Activated naive CD8-positive, alpha-beta T cell treated with anti-CD3 and anti-CD28 coated beads for 36 hours (primary cell): ENCODE measurements at regions not wholly inside any gene's neighbourhood (a gene's known extent, or its start where the extent isn't known, plus 50 kb on each side); places are given as distances from the start of the nearest gene placed in this dataset.
"Not testable (repeated sequence)": the region's sequence is repeated elsewhere in the genome, so short reads cannot be mapped to it uniquely, and the experiment has no call there.

Experiments used
- DNase-seq: peaks from one replicate; pipeline ENCODE4 v3.0.0; 2021
- H3K27ac Mint-ChIP-seq: one replicate; pipeline ENCODE4 v1.8.0; 2022; ENCODE audit warnings: mild to moderate bottlenecking, moderate library complexity, mixed read lengths
- H3K27me3 Mint-ChIP-seq: one replicate; pipeline ENCODE4 v1.8.0; 2022; ENCODE audit warnings: mild to moderate bottlenecking, mixed read lengths
- H3K36me3 Mint-ChIP-seq: one replicate; pipeline ENCODE4 v1.8.0; 2021; ENCODE audit warnings: mild to moderate bottlenecking, mixed read lengths
- H3K4me1 Mint-ChIP-seq: one replicate; pipeline ENCODE4 v1.8.0; 2021; ENCODE audit warnings: mixed read lengths
- H3K4me3 Mint-ChIP-seq: one replicate; pipeline ENCODE4 v1.8.0; 2022; ENCODE audit warnings: mild to moderate bottlenecking, moderate library complexity, mixed read lengths
- H3K9me3 Mint-ChIP-seq: one replicate; pipeline ENCODE4 v1.8.0; 2022; ENCODE audit warnings: mixed read lengths

DNA sequence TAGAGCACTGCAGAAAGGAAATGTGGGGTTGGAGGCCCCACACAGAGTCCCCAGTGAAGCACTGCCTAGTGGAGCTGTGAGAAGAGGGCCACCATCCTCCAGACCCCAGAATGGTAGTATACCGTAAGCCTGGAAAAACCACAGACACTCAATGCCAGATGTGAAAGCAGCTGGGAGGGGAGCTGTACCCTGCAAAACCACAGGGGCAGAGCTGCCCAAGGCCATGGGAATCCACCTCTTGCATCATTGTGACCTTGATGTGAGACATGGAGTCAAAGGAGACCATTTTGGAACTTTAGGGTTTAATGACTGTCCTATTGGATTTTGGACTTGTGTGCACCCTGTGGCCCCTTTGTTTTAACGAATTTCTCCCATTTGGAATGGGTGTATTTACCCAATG, 75.3 kb upstream of the SERPINE2 start:
- H3K27ac Mint-ChIP-seq, result no peak overlapping the region
- H3K9me3 Mint-ChIP-seq, result peaks cover 20% of the 10 kb centered on the region
- H3K4me3 Mint-ChIP-seq, result no peak overlapping the region
- peaks cover 21% of the 10 kb centered on the region for H3K27me3 Mint-ChIP-seq
- DNase-seq, result no peak
- H3K4me1 Mint-ChIP-seq, result no peaks in the 10 kb centered on the region
- H3K36me3 Mint-ChIP-seq, result no peaks in the 10 kb centered on the region

DNA sequence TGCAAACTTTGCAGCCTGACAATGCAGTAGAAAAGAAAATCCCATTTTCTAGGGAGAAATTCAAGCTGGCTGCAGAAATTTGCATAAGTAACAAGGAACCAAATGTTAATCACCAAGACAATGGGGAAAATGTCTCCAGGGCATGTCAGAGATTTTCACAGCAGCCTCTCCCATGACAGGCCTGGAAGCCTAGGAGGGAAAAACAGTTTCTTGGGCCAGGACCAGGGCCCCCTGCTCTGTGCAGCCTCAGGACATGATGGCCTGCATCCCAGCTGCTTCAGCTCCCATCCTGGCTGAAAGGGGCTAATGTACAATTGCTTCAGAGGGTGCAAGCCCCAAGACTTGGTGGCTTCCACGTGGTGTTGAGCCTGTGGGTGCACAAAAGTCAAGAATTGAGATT, 74.8 kb upstream of the SERPINE2 start:
- DNase-seq, result not testable (repeated sequence)

GRCh38 chr2:224111576-224111975, 72.5 kb upstream of the SERPINE2 start:
- Mint-ChIP-seq H3K27ac (no peak overlapping the region), H3K4me1 (no peaks in the 10 kb centered on the region), H3K27me3 (peaks cover 11% of the 10 kb centered on the region), H3K36me3 (no peaks in the 10 kb centered on the region), H3K9me3 (peaks cover 7% of the 10 kb centered on the region), H3K4me3 (no peak overlapping the region)
- DNase-seq, result no peak

More for the DNA sequence above, 74.8 kb upstream of the SERPINE2 start:
- H3K9me3 Mint-ChIP-seq, result peaks cover 19% of the 10 kb centered on the region
- not testable (repeated sequence) for H3K4me1 Mint-ChIP-seq, H3K4me3 Mint-ChIP-seq, H3K36me3 Mint-ChIP-seq, H3K27ac Mint-ChIP-seq
- H3K27me3 Mint-ChIP-seq, result peaks cover 21% of the 10 kb centered on the region

- Mint-ChIP-seq H3K9me3 (peaks cover 7% of the 10 kb centered on the region), H3K27ac (no peak overlapping the region), H3K36me3 (no peaks in the 10 kb centered on the region), H3K4me3 (no peak overlapping the region), H3K27me3 (peaks cover 7% of the 10 kb centered on the region), H3K4me1 (no peaks in the 10 kb centered on the region)
- no peak for DNase-seq
Measured at GRCh38 chr2:224110811-224111210, 71.7 kb upstream of the SERPINE2 start.

DNA sequence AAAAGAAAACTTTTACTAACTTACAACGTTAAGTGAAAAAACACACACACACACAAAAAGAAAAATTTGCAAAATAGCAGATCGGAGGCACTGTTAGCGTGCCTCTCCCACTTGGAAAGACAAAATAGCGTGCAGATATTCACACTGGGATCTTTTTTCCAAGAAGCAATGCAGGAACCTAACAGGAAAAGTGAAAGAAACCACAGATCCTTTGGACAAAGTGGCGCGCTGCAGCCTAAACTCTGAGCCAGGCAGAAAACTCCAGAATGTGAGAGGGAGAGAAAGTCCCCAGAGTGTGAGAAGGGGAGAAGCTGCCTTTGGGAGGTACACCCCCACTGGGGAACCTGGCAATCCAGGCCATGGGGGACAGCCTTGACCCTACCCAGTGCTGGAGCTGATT, 70.7 kb upstream of the SERPINE2 start:
- peaks cover 5% of the 10 kb centered on the region for H3K9me3 Mint-ChIP-seq
- no peaks in the 10 kb centered on the region for H3K36me3 Mint-ChIP-seq
- peaks cover 7% of the 10 kb centered on the region for H3K27me3 Mint-ChIP-seq
- H3K4me1 Mint-ChIP-seq, result no peaks in the 10 kb centered on the region
- no peak for DNase-seq
- no peak overlapping the region for H3K27ac Mint-ChIP-seq
- H3K4me3 Mint-ChIP-seq, result no peak overlapping the region

DNA sequence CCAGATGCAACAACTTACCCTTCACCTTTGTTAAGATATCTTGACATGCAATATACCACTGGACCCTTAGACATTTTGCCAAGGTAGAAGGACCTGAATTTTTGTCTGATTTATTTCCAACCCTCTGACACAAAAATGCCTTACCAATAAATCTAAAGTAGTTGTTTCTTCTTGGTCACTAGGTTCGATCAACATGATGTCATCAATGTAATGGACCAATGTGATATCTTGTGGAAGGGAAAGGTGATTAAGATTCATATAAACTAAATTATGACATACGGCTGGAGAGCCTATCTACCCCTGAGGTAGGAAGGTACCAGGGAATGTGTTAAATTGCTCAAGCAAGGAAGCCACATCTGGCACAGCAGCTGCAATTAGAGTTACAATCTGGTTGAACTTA, 67.7 kb upstream of the SERPINE2 start:
- H3K27me3 Mint-ChIP-seq, result peaks cover 11% of the 10 kb centered on the region
- H3K9me3 Mint-ChIP-seq, result no peaks in the 10 kb centered on the region
- H3K4me3 Mint-ChIP-seq, result no peak overlapping the region
- no peaks in the 10 kb centered on the region for H3K4me1 Mint-ChIP-seq
- H3K27ac Mint-ChIP-seq, result no peak overlapping the region
- H3K36me3 Mint-ChIP-seq, result no peaks in the 10 kb centered on the region
- DNase-seq, result no peak

- Mint-ChIP-seq H3K27me3 (peaks cover 22% of the 10 kb centered on the region), H3K4me1 (no peaks in the 10 kb centered on the region), H3K27ac (no peak overlapping the region), H3K4me3 (no peak overlapping the region), H3K9me3 (no peaks in the 10 kb centered on the region), H3K36me3 (no peaks in the 10 kb centered on the region)
- no peak for DNase-seq
Measured at GRCh38 chr2:224104668-224105386, 65.7 kb upstream of the SERPINE2 start.

DNA sequence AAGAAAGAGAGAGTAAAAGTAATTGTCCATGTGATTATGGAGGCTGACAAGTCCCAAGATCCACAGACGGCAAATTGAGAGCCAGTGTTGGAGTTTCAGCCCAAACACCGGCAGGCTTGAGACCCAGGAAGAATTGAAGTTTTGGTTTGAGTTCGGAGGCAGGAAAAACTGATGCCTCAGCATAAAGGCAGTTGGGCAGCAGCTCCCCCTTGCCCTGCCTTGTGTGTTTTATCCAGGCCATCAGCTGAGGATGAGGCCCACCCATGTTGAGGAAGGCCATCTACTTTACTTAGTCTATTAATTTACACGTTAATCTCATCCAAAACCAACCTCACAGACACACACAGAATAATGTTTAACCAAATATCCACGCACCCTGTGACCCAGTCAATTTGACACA, 64.6 kb upstream of the SERPINE2 start:
- Mint-ChIP-seq H3K4me1 (no peaks in the 10 kb centered on the region), H3K36me3 (no peaks in the 10 kb centered on the region), H3K4me3 (no peak overlapping the region), H3K27ac (no peak overlapping the region), H3K27me3 (peaks cover 22% of the 10 kb centered on the region), H3K9me3 (no peaks in the 10 kb centered on the region)
- DNase-seq, result no peak

- Mint-ChIP-seq H3K27me3 (peaks cover 15% of the 10 kb centered on the region), H3K4me3 (no peak overlapping the region)
- DNase-seq, result no peak
Measured at GRCh38 chr2:224102991-224103390, 63.9 kb upstream of the SERPINE2 start.

DNA sequence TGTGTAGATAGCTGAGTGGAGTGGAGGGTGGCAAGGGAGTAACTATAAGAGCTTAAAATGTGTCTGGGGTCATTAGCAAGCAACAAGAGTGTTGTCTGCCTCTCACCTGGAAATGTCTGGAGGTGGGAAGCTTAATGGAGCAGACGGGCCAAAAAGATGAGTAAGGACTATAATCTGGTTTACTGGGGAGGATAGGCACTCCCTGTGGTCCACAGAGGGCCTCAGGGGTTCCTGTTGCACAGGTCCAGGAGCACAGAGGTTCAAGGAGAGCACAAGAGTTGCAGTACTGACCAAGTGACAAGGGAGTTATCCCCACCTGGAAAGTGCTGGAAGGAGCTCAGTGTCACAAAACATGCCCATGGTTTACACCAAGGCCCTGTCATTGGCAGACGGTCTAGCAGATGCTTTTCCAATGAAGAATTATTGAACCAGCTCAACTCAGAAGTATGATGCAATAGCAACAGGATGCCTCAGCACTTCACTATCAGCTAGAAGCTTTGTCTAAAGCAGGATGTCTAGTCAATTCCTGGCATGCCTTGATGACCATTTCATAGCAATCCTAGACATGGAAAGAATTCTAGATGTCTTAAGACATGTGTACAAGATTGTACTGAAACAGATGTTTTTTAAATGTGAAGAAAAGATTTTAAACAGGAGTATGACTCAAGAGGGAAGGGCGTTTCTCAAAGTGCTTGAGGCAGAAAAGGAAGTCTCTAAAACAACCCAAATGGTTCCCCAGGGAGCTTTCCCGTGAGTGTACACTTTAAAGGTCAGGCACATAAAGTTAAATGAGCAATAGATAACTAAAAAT, 62.9 kb upstream of the SERPINE2 start:
- Mint-ChIP-seq H3K9me3 (no peaks in the 10 kb centered on the region), H3K27ac (no peak overlapping the region)

More at GRCh38 chr2:224102991-224103390, 63.9 kb upstream of the SERPINE2 start:
- H3K9me3 Mint-ChIP-seq, result no peaks in the 10 kb centered on the region
- no peaks in the 10 kb centered on the region for H3K4me1 Mint-ChIP-seq
- no peak overlapping the region for H3K27ac Mint-ChIP-seq
- H3K36me3 Mint-ChIP-seq, result no peaks in the 10 kb centered on the region

GRCh38 chr2:224099861-224100643, 61.0 kb upstream of the SERPINE2 start:
- no peaks in the 10 kb centered on the region for H3K9me3 Mint-ChIP-seq
- H3K27me3 Mint-ChIP-seq, result peaks cover 19% of the 10 kb centered on the region
- H3K27ac Mint-ChIP-seq, result no peak overlapping the region
- H3K4me3 Mint-ChIP-seq, result no peak overlapping the region
- H3K4me1 Mint-ChIP-seq, result no peaks in the 10 kb centered on the region
- DNase-seq, result no peak
- no peaks in the 10 kb centered on the region for H3K36me3 Mint-ChIP-seq

More for the DNA sequence above, 62.9 kb upstream of the SERPINE2 start:
- no peaks in the 10 kb centered on the region for H3K36me3 Mint-ChIP-seq
- DNase-seq, result no peak
- no peaks in the 10 kb centered on the region for H3K4me1 Mint-ChIP-seq
- H3K27me3 Mint-ChIP-seq, result peaks cover 19% of the 10 kb centered on the region
- H3K4me3 Mint-ChIP-seq, result no peak overlapping the region

GRCh38 chr2:224098481-224099230, 59.6 kb upstream of the SERPINE2 start:
- Mint-ChIP-seq H3K27ac (no peak overlapping the region), H3K9me3 (no peaks in the 10 kb centered on the region), H3K36me3 (no peaks in the 10 kb centered on the region), H3K4me1 (no peaks in the 10 kb centered on the region), H3K27me3 (peaks cover 15% of the 10 kb centered on the region), H3K4me3 (no peak overlapping the region)
- no peak for DNase-seq

DNA sequence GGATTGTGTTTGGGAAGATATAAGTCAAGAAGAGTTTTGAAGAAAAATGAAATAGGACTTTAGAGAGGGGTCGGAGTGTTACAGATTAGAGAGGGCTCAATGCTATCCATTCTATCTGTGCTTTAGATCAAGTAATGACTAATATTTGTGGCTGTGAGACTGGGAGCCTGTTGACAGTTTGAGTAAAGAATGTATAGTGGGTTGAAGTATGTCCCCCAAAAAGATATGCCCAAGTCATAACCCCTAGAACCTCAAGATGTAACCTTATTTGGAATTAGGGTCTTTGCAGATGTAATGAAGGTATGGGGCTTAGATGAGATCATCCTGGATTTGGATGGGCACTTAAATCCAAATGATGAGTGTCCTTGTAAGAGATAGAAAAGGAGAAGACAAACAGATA, 55.3 kb upstream of the SERPINE2 start:
- H3K27me3 Mint-ChIP-seq, result peaks cover 4% of the 10 kb centered on the region
- no peaks in the 10 kb centered on the region for H3K4me1 Mint-ChIP-seq
- H3K9me3 Mint-ChIP-seq, result no peaks in the 10 kb centered on the region
- no peak overlapping the region for H3K27ac Mint-ChIP-seq
- H3K4me3 Mint-ChIP-seq, result no peak overlapping the region
- no peak for DNase-seq
- no peaks in the 10 kb centered on the region for H3K36me3 Mint-ChIP-seq

DNA sequence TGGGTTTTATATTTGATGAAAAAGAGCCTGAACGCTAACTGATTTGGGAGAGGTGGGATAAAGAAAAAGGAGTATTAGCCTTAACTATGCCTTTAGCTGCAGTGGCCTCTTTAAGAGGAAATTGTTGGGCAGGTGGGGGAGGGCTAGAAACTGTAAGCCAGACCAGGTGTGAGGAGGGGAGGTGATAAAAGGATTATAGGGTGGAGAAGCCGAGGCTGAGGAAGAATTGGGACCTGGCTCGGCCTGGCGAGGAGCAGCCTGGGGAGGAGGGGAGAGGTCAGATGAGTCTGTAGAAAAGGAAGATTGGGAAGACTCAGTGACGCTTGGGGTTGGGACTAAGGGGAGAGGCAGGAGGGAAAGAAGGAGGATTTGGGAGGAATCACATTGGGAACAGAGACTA, 52.6 kb upstream of the SERPINE2 start:
- H3K27ac Mint-ChIP-seq, result not testable (repeated sequence)

GRCh38 chr2:224089606-224090005, 50.5 kb upstream of the SERPINE2 start:
- H3K4me3 Mint-ChIP-seq, H3K9me3 Mint-ChIP-seq, DNase-seq, H3K27ac Mint-ChIP-seq, H3K4me1 Mint-ChIP-seq, H3K36me3 Mint-ChIP-seq, H3K27me3 Mint-ChIP-seq: not testable (repeated sequence)

More for the DNA sequence above, 52.6 kb upstream of the SERPINE2 start:
- not testable (repeated sequence) for H3K36me3 Mint-ChIP-seq, H3K9me3 Mint-ChIP-seq, H3K4me1 Mint-ChIP-seq, H3K27me3 Mint-ChIP-seq, DNase-seq, H3K4me3 Mint-ChIP-seq
